OCI-LY1 (cell line): ENCODE measurements at regions not wholly inside any gene's neighbourhood (a gene's known extent, or its start where the extent isn't known, plus 50 kb on each side); places are given as distances from the start of the nearest gene placed in this dataset.

Source experiments
- H2AFZ ChIP-seq: fragments of 200-600 bp; sonication (generic), shearing (Covaris generic); 2 replicates; pipeline ENCODE4 v1.6.0; 2014; ENCODE audit warnings: antibody characterized with exemption, mild to moderate bottlenecking, low read length
- H3F3A ChIP-seq: fragments of 200-600 bp; sonication (generic), shearing (Covaris generic); 2 replicates; pipeline ENCODE4 v1.6.0; 2014; ENCODE audit warnings: mild to moderate bottlenecking, antibody characterized with exemption, low read length, moderate library complexity; ENCODE audit not compliant: insufficient read depth
- H3K27ac ChIP-seq: fragments of 200-600 bp; sonication (generic); 2 replicates; pipeline ENCODE4 v1.5.1; 2014; ENCODE audit warnings: low read length, mixed run types, mild to moderate bottlenecking, low read depth; ENCODE audit not compliant: poor library complexity, severe bottlenecking
- H3K27me3 ChIP-seq: fragments of 200-600 bp; sonication (generic); 2 replicates; pipeline ENCODE4 v1.6.0; 2014; ENCODE audit warnings: antibody characterized with exemption, mild to moderate bottlenecking, low read length, moderate library complexity; ENCODE audit not compliant: insufficient read depth
- H3K36me3 ChIP-seq: fragments of 200-600 bp; sonication (generic); 2 replicates; pipeline ENCODE4 v1.6.1; 2014; ENCODE audit warnings: mild to moderate bottlenecking, antibody characterized with exemption, low read length, moderate library complexity, mixed read lengths; ENCODE audit not compliant: insufficient read depth
- H3K4me1 ChIP-seq: fragments of 200-600 bp; sonication (generic); 2 replicates; pipeline ENCODE4 v1.5.1; 2014; ENCODE audit warnings: mild to moderate bottlenecking, low read length, moderate library complexity; ENCODE audit not compliant: insufficient read depth, severe bottlenecking
- H3K4me2 ChIP-seq: fragments of 200-600 bp; sonication (generic), shearing (Covaris generic); 2 replicates; pipeline ENCODE4 v1.6.1; 2014; ENCODE audit warnings: low read length
- H3K4me3 ChIP-seq: fragments of 200-600 bp; sonication (generic); 2 replicates; pipeline ENCODE4 v1.5.1; 2014; ENCODE audit warnings: low read length, low read depth, mild to moderate bottlenecking, mixed read lengths; ENCODE audit not compliant: poor library complexity, severe bottlenecking
- H3K79me2 ChIP-seq: fragments of 200-600 bp; shearing (Covaris generic); 2 replicates; pipeline ENCODE4 v1.6.1; 2016; ENCODE audit warnings: mixed run types, low read length, mixed read lengths; ENCODE audit not compliant: insufficient read depth
- H3K9ac ChIP-seq: fragments of 200-600 bp; sonication (generic), shearing (Covaris generic); 2 replicates; pipeline ENCODE4 v1.6.1; 2014; ENCODE audit warnings: mild to moderate bottlenecking, low read length, mixed read lengths
- H3K9me2 ChIP-seq: fragments of 200-600 bp; sonication (generic), shearing (Covaris generic); 2 replicates; pipeline ENCODE4 v1.6.1; 2014; ENCODE audit warnings: low read depth, mild to moderate bottlenecking, low read length, mixed read lengths
- H3K9me3 ChIP-seq: fragments of 200-600 bp; shearing (Covaris generic); 2 replicates; pipeline ENCODE4 v1.6.1; 2014; ENCODE audit warnings: low read length, mixed read lengths
- H4K20me1 ChIP-seq: fragments of 200-600 bp; sonication (generic), shearing (Covaris generic); 2 replicates; pipeline ENCODE4 v1.6.0; 2016; ENCODE audit warnings: mild to moderate bottlenecking, low read length; ENCODE audit not compliant: insufficient read depth
- EZH2 ChIP-seq: fragments of 200-600 bp; sonication (generic), shearing (Covaris generic); IDR thresholded peaks from 2 replicates; pipeline ENCODE4 v1.8.0; 2017; ENCODE audit warnings: borderline replicate concordance, mixed run types, mild to moderate bottlenecking, antibody characterized with exemption, low read length, moderate library complexity, mixed read lengths
- TF ChIP-seq, protein P1 (sequence below): fragments of 200-600 bp; sonication (generic), shearing (Covaris generic); IDR thresholded peaks from 2 replicates; pipeline ENCODE4 v1.5.1; 2017; ENCODE audit warnings: mild to moderate bottlenecking, antibody characterized with exemption, low read length, moderate library complexity, mixed read lengths

DNA sequence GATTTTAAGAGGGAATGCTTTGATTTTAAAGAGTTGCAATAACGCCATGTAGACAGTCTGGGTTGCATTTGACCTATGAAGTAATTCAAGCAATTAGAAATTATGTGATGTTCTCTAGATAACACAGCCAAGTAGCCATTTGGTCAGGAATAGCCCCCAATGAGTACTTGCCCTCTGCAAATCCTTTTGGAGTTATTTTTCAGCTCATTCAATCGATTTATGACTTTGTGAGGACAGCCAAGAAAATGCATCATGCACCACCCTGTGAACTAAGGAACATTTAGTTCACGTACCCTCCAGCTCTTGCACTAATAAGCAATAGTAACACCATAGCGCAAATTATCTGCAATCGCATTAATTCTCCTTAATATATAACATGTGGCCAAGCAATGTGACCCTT lies 552.6 kb upstream of the INTU start:
- no peak overlapping the region for H3K9ac ChIP-seq
- H3K9me3 ChIP-seq = no peaks in the 10 kb centered on the region
- H3K27me3 ChIP-seq = no peaks in the 10 kb centered on the region
- H3K4me2 ChIP-seq = no peak overlapping the region
- no peaks in the 10 kb centered on the region for H3K9me2 ChIP-seq
- H3F3A ChIP-seq = no peaks in the 10 kb centered on the region
- TF ChIP-seq, protein P1, sequence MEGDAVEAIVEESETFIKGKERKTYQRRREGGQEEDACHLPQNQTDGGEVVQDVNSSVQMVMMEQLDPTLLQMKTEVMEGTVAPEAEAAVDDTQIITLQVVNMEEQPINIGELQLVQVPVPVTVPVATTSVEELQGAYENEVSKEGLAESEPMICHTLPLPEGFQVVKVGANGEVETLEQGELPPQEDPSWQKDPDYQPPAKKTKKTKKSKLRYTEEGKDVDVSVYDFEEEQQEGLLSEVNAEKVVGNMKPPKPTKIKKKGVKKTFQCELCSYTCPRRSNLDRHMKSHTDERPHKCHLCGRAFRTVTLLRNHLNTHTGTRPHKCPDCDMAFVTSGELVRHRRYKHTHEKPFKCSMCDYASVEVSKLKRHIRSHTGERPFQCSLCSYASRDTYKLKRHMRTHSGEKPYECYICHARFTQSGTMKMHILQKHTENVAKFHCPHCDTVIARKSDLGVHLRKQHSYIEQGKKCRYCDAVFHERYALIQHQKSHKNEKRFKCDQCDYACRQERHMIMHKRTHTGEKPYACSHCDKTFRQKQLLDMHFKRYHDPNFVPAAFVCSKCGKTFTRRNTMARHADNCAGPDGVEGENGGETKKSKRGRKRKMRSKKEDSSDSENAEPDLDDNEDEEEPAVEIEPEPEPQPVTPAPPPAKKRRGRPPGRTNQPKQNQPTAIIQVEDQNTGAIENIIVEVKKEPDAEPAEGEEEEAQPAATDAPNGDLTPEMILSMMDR = no peak
- TF ChIP-seq EZH2 = no peak
- no peaks in the 10 kb centered on the region for H3K36me3 ChIP-seq
- H3K27ac ChIP-seq = no peak overlapping the region
- no peaks in the 10 kb centered on the region for H3K4me1 ChIP-seq
- H4K20me1 ChIP-seq = no peaks in the 10 kb centered on the region
- no peak overlapping the region for H3K4me3 ChIP-seq
- no peaks in the 10 kb centered on the region for H3K79me2 ChIP-seq
- no peak overlapping the region for H2AFZ ChIP-seq

DNA sequence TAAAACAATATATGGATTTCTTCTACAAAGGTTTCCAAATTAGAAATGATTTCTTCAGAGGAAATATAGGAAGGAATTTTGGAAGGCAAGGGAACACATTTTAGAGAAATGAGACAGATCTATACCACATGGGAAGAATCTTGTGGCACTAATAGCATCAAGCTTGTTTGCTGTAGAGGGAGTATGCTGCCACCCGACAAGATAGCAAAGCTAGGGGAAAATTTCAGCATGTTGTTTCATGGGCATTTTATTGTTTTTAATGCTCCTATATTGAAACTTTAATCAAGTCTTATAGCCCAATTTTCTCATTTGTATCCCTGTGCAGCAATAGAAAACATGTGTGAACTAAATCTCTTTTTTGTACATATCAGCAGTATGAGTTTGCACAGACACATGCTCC lies 551.7 kb upstream of the INTU start:
- TF ChIP-seq EZH2 = no peak
- H3K27ac ChIP-seq = no peak overlapping the region
- H3K36me3 ChIP-seq = no peaks in the 10 kb centered on the region
- H3F3A ChIP-seq = no peaks in the 10 kb centered on the region
- no peak overlapping the region for H3K9ac ChIP-seq
- H3K4me1 ChIP-seq = no peaks in the 10 kb centered on the region
- no peak overlapping the region for H2AFZ ChIP-seq
- H3K27me3 ChIP-seq = no peaks in the 10 kb centered on the region
- H3K9me3 ChIP-seq = no peaks in the 10 kb centered on the region
- no peaks in the 10 kb centered on the region for H3K79me2 ChIP-seq
- H3K4me2 ChIP-seq = no peak overlapping the region
- H3K9me2 ChIP-seq = no peaks in the 10 kb centered on the region
- H4K20me1 ChIP-seq = no peaks in the 10 kb centered on the region
- no peak overlapping the region for H3K4me3 ChIP-seq

DNA sequence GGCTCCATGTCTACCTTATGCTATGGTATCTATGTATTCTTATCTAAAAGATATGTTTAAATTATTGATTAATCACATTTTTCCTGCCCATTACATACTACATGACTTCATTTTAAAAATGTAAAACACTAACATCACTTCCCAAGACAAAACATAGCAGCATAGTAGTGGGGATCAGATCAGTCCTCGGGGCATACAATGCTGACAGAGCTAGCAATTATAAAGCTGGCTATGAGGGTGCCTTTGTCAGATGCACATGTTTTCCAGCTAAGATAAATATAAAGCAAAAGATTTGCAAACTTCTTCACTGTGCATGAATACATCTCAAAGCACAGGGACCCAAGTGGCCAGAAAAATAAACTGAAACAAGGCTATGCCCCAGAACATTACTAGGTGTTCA lies 549.8 kb upstream of the INTU start:
- H3K79me2 ChIP-seq = no peaks in the 10 kb centered on the region
- no peaks in the 10 kb centered on the region for H3K9me3 ChIP-seq
- no peaks in the 10 kb centered on the region for H4K20me1 ChIP-seq
- H3K4me3 ChIP-seq = no peak overlapping the region
- TF ChIP-seq, protein P1 = no peak
- no peaks in the 10 kb centered on the region for H3K9me2 ChIP-seq
- no peak overlapping the region for H3K4me2 ChIP-seq
- H3F3A ChIP-seq = no peaks in the 10 kb centered on the region
- H2AFZ ChIP-seq = no peak overlapping the region
- H3K4me1 ChIP-seq = no peaks in the 10 kb centered on the region
- no peaks in the 10 kb centered on the region for H3K36me3 ChIP-seq
- no peak overlapping the region for H3K27ac ChIP-seq
- no peaks in the 10 kb centered on the region for H3K27me3 ChIP-seq
- no peak overlapping the region for H3K9ac ChIP-seq

DNA sequence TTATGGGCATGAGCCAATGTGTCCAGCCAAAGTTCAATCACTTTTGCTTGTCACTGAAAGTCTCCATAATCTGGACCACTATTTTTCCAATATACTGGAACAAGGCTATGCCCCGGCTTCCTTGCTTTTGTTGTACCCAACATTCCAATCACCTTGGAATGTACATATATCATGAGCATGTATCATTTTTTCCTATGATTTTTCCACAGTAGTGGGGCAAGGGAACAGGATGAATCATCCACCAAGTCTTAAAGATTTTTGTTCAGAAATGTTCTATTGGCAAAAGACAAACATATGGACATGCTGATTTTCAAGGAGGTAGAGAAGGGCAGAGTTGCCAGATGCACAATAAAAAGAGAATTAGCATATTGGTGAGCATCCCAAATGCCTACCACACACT lies 548.1 kb upstream of the INTU start:
- no peak overlapping the region for H2AFZ ChIP-seq
- H3K79me2 ChIP-seq = no peaks in the 10 kb centered on the region
- H3F3A ChIP-seq = no peaks in the 10 kb centered on the region
- no peak overlapping the region for H3K9ac ChIP-seq
- TF ChIP-seq, protein P1 = no peak
- no peak for TF ChIP-seq EZH2
- no peaks in the 10 kb centered on the region for H3K36me3 ChIP-seq
- no peaks in the 10 kb centered on the region for H3K4me1 ChIP-seq
- no peaks in the 10 kb centered on the region for H4K20me1 ChIP-seq
- no peak overlapping the region for H3K4me3 ChIP-seq
- H3K9me2 ChIP-seq = no peaks in the 10 kb centered on the region
- H3K9me3 ChIP-seq = no peaks in the 10 kb centered on the region
- no peaks in the 10 kb centered on the region for H3K27me3 ChIP-seq
- H3K4me2 ChIP-seq = no peak overlapping the region
- no peak overlapping the region for H3K27ac ChIP-seq
